Keratinocyte (primary cell): ENCODE measurements at regions not wholly inside any gene's neighbourhood (a gene's known extent, or its start where the extent isn't known, plus 50 kb on each side); places are given as distances from the start of the nearest gene placed in this dataset.

Experiments used
- DNase-seq: peaks from one replicate; pipeline ENCODE4 v3.0.0-alpha.2; 2011; ENCODE audit warnings: low read depth, missing footprints, low spot score
- FAIRE-seq: peaks from 2 replicates; lab custom pipeline; 2011; peaks lifted over from hg19 to GRCh38; lab: Jason Lieb, UNC
- H2AFZ ChIP-seq: 2 replicates; pipeline ENCODE4 v1.6.0; 2012; ENCODE audit warnings: low read length, control low read depth, inconsistent platforms; ENCODE audit not compliant: control insufficient read depth
- H3K27ac ChIP-seq: 2 replicates; pipeline ENCODE4 v1.5.1; 2011; ENCODE audit warnings: low read length; ENCODE audit not compliant: control insufficient read depth, insufficient read depth
- H3K27me3 ChIP-seq: 3 replicates; pipeline ENCODE4 v1.6.0; 2011; ENCODE audit warnings: low read length; ENCODE audit not compliant: control insufficient read depth, insufficient read depth; ENCODE audit errors: extremely low read depth
- H3K36me3 ChIP-seq, 2 experiments: 2 replicates in 1 of 2; 3 replicates in 1 of 2; pipeline ENCODE4 v1.5.1; 2011; ENCODE audit warnings: low read length in 2 of 2, mild to moderate bottlenecking in 1 of 2; ENCODE audit not compliant: control insufficient read depth in 2 of 2, insufficient read depth in 2 of 2; ENCODE audit errors: extremely low read depth in 1 of 2
- H3K4me1 ChIP-seq: 3 replicates; pipeline ENCODE4 v1.5.1; 2011; ENCODE audit warnings: low read length; ENCODE audit not compliant: control insufficient read depth, insufficient read depth; ENCODE audit errors: extremely low read depth
- H3K4me2 ChIP-seq: 3 replicates; pipeline ENCODE4 v1.6.0; 2011; ENCODE audit warnings: low read depth, low read length; ENCODE audit not compliant: control insufficient read depth, insufficient read depth; ENCODE audit errors: extremely low read depth
- H3K4me3 ChIP-seq, 3 experiments: fragments of 200-600 bp in 1 of 3; sonication (generic) in 1 of 3; 2 replicates in 2 of 3; 3 replicates in 1 of 3; pipeline ENCODE4 v1.5.1; 2011 to 2016; ENCODE audit warnings: low read length in 3 of 3, mild to moderate bottlenecking in 3 of 3, control low read depth in 2 of 3, inconsistent platforms in 1 of 3, low read depth in 1 of 3, mixed read lengths in 1 of 3, mixed run types in 1 of 3, moderate library complexity in 1 of 3; ENCODE audit not compliant: control insufficient read depth in 2 of 3, insufficient read depth in 2 of 3; ENCODE audit errors: extremely low read depth in 1 of 3
- H3K79me2 ChIP-seq: 2 replicates; pipeline ENCODE4 v1.6.0; 2012; ENCODE audit warnings: low read length; ENCODE audit not compliant: control insufficient read depth, insufficient read depth
- H3K9ac ChIP-seq: 3 replicates; pipeline ENCODE4 v1.6.0; 2011; ENCODE audit warnings: low read length; ENCODE audit not compliant: control insufficient read depth, insufficient read depth; ENCODE audit errors: extremely low read depth
- H3K9me1 ChIP-seq: 3 replicates; pipeline ENCODE4 v1.6.0; 2011; ENCODE audit warnings: low read length; ENCODE audit not compliant: control insufficient read depth, insufficient read depth; ENCODE audit errors: extremely low read depth
- H3K9me3 ChIP-seq: 2 replicates; pipeline ENCODE4 v1.5.1; 2012; ENCODE audit warnings: low read depth, low read length; ENCODE audit not compliant: control insufficient read depth
- H4K20me1 ChIP-seq: 3 replicates; pipeline ENCODE4 v1.6.0; 2011; ENCODE audit warnings: low read length; ENCODE audit not compliant: control insufficient read depth, insufficient read depth; ENCODE audit errors: extremely low read depth
- CTCF ChIP-seq, 3 experiments: IDR thresholded peaks in 1 of 3; conservative IDR thresholded peaks in 1 of 3; optimal IDR thresholded peaks in 1 of 3; 2 replicates in 2 of 3; 3 replicates in 1 of 3; pipeline versions ENCODE3 to v1.5.1; 2011; ENCODE audit warnings: low read length in 3 of 3, mild to moderate bottlenecking in 3 of 3, moderate library complexity in 2 of 3, control low read depth in 1 of 3, inconsistent platforms in 1 of 3; ENCODE audit not compliant: insufficient read depth in 2 of 3; ENCODE audit errors: extremely low read depth in 1 of 3
- EZH2 ChIP-seq: IDR thresholded peaks from one replicate; pipeline ENCODE4 v1.6.1; 2012; ENCODE audit warnings: inconsistent platforms, mild to moderate bottlenecking, low read length, moderate library complexity
- dilution Hi-C: fragments of 300-500 bp; cut with MboI; formaldehyde crosslinking; loops from one replicate; pipeline ENCODE4 v1.7.0; 2020; ENCODE audit warnings: low sequenced_read_pairs; ENCODE audit not compliant: extremely low pct_ligation_motif_present
- small RNA-seq, 3 experiments: library from RNA; depleted of rRNA; stranded (forward); fragments of <200 nt; gene quantifications; one replicate each; pipeline ENCODE3, GENCODE V24; 2012; ENCODE audit warnings: low read depth in 3 of 3, low replicate concordance in 1 of 3; ENCODE audit not compliant: insufficient read length in 3 of 3

DNA sequence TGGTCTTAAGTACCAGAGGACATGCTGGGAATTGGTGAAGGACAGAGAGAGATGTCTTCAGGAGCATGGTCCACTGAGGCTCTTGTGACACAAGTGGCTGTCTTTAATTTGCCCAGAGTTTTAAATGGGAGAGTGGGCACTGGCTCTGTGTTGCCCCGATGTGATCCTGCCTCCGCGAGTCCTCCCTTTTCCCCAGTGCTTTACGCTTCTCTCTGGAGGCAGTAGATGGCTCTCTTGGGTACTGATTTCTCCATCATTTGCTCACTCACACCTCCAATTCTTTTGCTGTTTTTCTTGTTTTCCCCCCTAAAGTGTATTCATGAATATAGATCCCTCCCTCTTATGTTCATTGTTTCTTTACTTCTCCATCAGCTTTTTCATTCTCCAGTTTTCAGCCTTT is 74.3 kb downstream of the EMP1 start:
- H3K4me3 ChIP-seq: no peak overlapping the region
- H3K9ac ChIP-seq: no peak overlapping the region
- H3K4me2 ChIP-seq: no peak overlapping the region
- no peaks in the 10 kb centered on the region for H3K4me1 ChIP-seq
- H3K9me3 ChIP-seq: no peaks in the 10 kb centered on the region
- H3K27ac ChIP-seq: no peak overlapping the region
- no peaks in the 10 kb centered on the region for H3K9me1 ChIP-seq
- no peak overlapping the region for H2AFZ ChIP-seq
- H3K79me2 ChIP-seq: no peaks in the 10 kb centered on the region
- H3K36me3 ChIP-seq: no peaks in the 10 kb centered on the region
- no peaks in the 10 kb centered on the region for H4K20me1 ChIP-seq
- TF ChIP-seq EZH2 (no peak), CTCF (optimal IDR thresholded peaks at IDR 0.05 in 1 of 3, IDR thresholded peaks at IDR 0.05 in 1 of 3, conservative IDR thresholded peaks at IDR 0.05 in 1 of 3; ENCODE audit: extremely low read depth in 1 of 3, insufficient read depth in 2 of 3, low read length in 3 of 3) (peak in 1 of 3 experiments; percentile 22)
- H3K27me3 ChIP-seq: peaks cover 7% of the 10 kb centered on the region
- DNase-seq (no peak), FAIRE-seq (no peak)
- dilution Hi-C loops: no loop called here

Small RNAs in the stretch of these regions (small RNA-seq; reads per million reads assigned to genes)
- gene RNA5SP353 (0 to 1.5 (median 1.0) reads per million in 3 experiments), gene RNU6-590P (0 reads per million in 3 experiments)
